ENCODE measurements at regions not wholly inside any gene's neighbourhood (a gene's known extent, or its start where the extent isn't known, plus 50 kb on each side); places are given as distances from the start of the nearest gene placed in this dataset.

GRCh38 chr15:66941108-66941711 lies 124.2 kb upstream of the SMAD3 start:
- 49 to 83% methylated on average over 6 to 16 of the region's 16 CpGs for WGBS, 2 donors (ENCODE audit: low coverage in 1 of 2)
- Histone ChIP-seq H3K4me3 (no peak overlapping the region), H3K9me3 (no peaks in the 10 kb centered on the region), H3K36me3 (no peaks in the 10 kb centered on the region), H3K4me1 (peaks cover 0 to 10% (median 0%) of the 10 kb centered on the region in 4 donors), H3K27ac (no peak overlapping the region), H3K27me3 (no peaks in the 10 kb centered on the region)
- in situ Hi-C loops (cut with MboI; ENCODE audit: low pct_ligation_motif_present in 1 of 4, low pct_unique_long_range_greater_than_20kb in 1 of 4, low sequenced_read_pairs in 3 of 4), result loop anchor here in 3 of 4 donors (10.0 to 25.0 kb wide), 4 partner anchors 354 to 896 kb away; partner anchors contain the start of genes RNU6-1 (in 1 of the 3) and SKOR1 (in 1 of the 3)
- TF ChIP-seq POLR2A (IDR thresholded peaks at IDR 0.05) (no peak), CTCF (IDR thresholded peaks at IDR 0.05) (no peak), EP300 (IDR thresholded peaks at IDR 0.05; ENCODE audit: low read depth) (no peak), POLR2AphosphoS5 (IDR thresholded peaks at IDR 0.05) (no peak)
- no peak for DNase-seq
- intact Hi-C loops (cut with DNase I; ENCODE audit: low total_unique reads), result no loop called here

DNA sequence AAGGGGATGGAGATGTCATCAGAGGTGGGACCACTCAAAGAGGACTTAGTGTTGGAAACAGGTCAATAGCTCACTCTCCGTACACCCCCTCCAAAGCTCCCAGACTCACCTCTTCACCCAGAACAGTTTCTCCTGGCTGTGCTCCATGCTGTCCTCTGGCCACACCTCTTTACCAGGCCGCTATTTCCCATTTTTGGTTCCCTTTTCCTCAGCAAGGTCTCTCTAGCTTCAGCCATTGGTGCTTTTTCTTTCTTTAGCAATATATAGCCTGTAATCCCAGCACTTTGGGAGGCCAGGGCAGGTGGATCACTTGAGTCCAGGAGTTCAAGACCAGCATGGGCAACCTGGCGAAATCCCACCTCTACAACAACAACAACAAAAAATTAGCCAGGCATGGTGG lies 123.6 kb upstream of the SMAD3 start:
- in situ Hi-C loops (cut with MboI; ENCODE audit: low pct_ligation_motif_present in 1 of 4, low pct_unique_long_range_greater_than_20kb in 1 of 4, low sequenced_read_pairs in 3 of 4) (loop anchor here in 3 of 4 donors (10.0 to 25.0 kb wide), 4 partner anchors 353 to 896 kb away; partner anchors contain the start of genes RNU6-1 (in 1 of the 3) and SKOR1 (in 1 of the 3)), intact Hi-C loops (cut with DNase I; ENCODE audit: low total_unique reads) (no loop called here)
- WGBS, 2 donors (ENCODE audit: low coverage in 1 of 2), result 87 to 94% methylated on average over 3 of the region's 3 CpGs
- H3K9me3 ChIP-seq, result no peaks in the 10 kb centered on the region
- DNase-seq, result no peak
- no peaks in the 10 kb centered on the region for H3K36me3 ChIP-seq
- no peak overlapping the region for H3K4me3 ChIP-seq
- no peak overlapping the region for H3K27ac ChIP-seq
- no peak for TF ChIP-seq POLR2AphosphoS5 (IDR thresholded peaks at IDR 0.05)
- no peak for TF ChIP-seq EP300 (IDR thresholded peaks at IDR 0.05; ENCODE audit: low read depth)
- TF ChIP-seq CTCF (IDR thresholded peaks at IDR 0.05), result no peak
- no peak for TF ChIP-seq POLR2A (IDR thresholded peaks at IDR 0.05)
- no peaks in the 10 kb centered on the region for H3K27me3 ChIP-seq
- H3K4me1 ChIP-seq, result peaks cover 0 to 13% (median 0%) of the 10 kb centered on the region in 4 donors

DNA sequence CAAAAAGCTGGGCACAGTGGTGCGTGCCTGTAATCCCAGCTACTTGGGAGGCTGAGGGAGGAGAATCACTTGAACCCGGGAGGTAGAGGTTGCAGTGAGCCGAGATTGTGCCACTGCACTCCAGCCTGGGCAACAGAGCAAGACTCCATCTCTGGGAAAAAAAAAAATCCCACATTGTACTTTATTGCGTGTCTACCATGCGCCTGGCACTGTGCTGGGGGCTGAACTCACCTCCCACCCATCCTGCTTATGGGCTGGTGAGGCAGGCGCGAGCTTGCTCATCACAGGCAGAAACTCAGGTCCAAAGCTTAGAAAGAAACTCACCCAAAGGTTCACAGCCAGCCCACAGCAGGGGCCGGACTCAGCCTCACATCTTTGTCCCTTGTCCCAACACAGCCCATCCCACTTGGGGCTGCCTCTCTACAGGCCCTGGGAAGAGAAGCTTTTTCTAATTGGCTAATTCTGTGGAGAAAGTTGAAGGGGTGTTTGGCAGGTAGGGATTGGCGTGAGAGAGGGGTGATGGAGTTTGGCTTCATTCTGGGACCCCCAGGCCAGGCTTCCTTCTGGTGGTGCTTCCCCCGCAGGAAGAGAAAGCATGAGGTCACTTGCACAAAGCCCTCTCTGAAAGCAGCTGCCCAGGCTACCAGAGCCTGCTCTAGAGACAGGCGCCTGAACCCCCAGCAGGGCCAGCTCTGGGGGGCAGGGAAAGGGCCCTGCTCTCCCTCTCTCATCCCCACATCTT lies 122.6 kb upstream of the SMAD3 start:
- intact Hi-C loops (cut with DNase I; ENCODE audit: low total_unique reads) (no loop called here), in situ Hi-C loops (cut with MboI; ENCODE audit: low pct_ligation_motif_present in 1 of 4, low pct_unique_long_range_greater_than_20kb in 1 of 4, low sequenced_read_pairs in 3 of 4) (loop anchor here in 3 of 4 donors (10.0 to 25.0 kb wide), 4 partner anchors 352 to 894 kb away; partner anchors contain the start of genes RNU6-1 (in 1 of the 3) and SKOR1 (in 1 of the 3))
- no peaks in the 10 kb centered on the region for H3K9me3 ChIP-seq
- H3K4me1 ChIP-seq, result peaks cover 0 to 15% (median 0%) of the 10 kb centered on the region in 4 donors
- TF ChIP-seq CTCF (IDR thresholded peaks at IDR 0.05) (no peak), EP300 (IDR thresholded peaks at IDR 0.05; ENCODE audit: low read depth) (no peak), POLR2A (IDR thresholded peaks at IDR 0.05) (no peak), POLR2AphosphoS5 (IDR thresholded peaks at IDR 0.05) (no peak)
- no peak overlapping the region for H3K4me3 ChIP-seq
- DNase-seq, result no peak
- no peaks in the 10 kb centered on the region for H3K36me3 ChIP-seq
- no peaks in the 10 kb centered on the region for H3K27me3 ChIP-seq
- WGBS, 2 donors (ENCODE audit: low coverage in 1 of 2), result 97 to 100% methylated on average over 2 to 11 of the region's 11 CpGs
- no peak overlapping the region for H3K27ac ChIP-seq

- no peaks in the 10 kb centered on the region for H3K27me3 ChIP-seq
- in situ Hi-C loops (cut with MboI; ENCODE audit: low pct_ligation_motif_present in 1 of 4, low pct_unique_long_range_greater_than_20kb in 1 of 4, low sequenced_read_pairs in 3 of 4) (loop anchor here in 3 of 4 donors (10.0 to 25.0 kb wide), 4 partner anchors 351 to 894 kb away; partner anchors contain the start of genes RNU6-1 (in 1 of the 3) and SKOR1 (in 1 of the 3)), intact Hi-C loops (cut with DNase I; ENCODE audit: low total_unique reads) (no loop called here)
- no peaks in the 10 kb centered on the region for H3K36me3 ChIP-seq
- no peak for TF ChIP-seq POLR2A (IDR thresholded peaks at IDR 0.05)
- TF ChIP-seq CTCF (IDR thresholded peaks at IDR 0.05), result no peak
- no peak overlapping the region for H3K27ac ChIP-seq
- WGBS, 2 donors (ENCODE audit: low coverage in 1 of 2), result 20 to 52% methylated on average over 1 to 10 of the region's 10 CpGs
- DNase-seq, result peak; percentile 62
- no peaks in the 10 kb centered on the region for H3K9me3 ChIP-seq
- H3K4me1 ChIP-seq, result peaks cover 0 to 15% (median 0%) of the 10 kb centered on the region in 4 donors
- H3K4me3 ChIP-seq, result no peak overlapping the region
Measured at GRCh38 chr15:66943456-66944095, 121.8 kb upstream of the SMAD3 start.

All from transverse colon (tissue), 4 donors.